Common myeloid progenitor, CD34-positive (primary cell): ENCODE measurements at regions not wholly inside any gene's neighbourhood (a gene's known extent, or its start where the extent isn't known, plus 50 kb on each side); places are given as distances from the start of the nearest gene placed in this dataset.

Source experiments
- CTCF ChIA-PET: fragments of 350-600 bp; sonication (Branson Sonifier 250); formaldehyde crosslinking; loops from one replicate; lab custom pipeline; 2021; ENCODE audit warnings: antibody characterized with exemption; lab: Charles Lee
- POLR2A ChIA-PET: fragments of 350-600 bp; sonication (Branson Sonifier 250); formaldehyde crosslinking; loops from one replicate; lab custom pipeline; 2021; ENCODE audit warnings: antibody characterized with exemption; lab: Charles Lee
- DNase-seq, 3 donors: peaks; one replicate each; pipeline versions ENCODE4 v3.0.0 to v3.0.0-alpha.2; 2013
- H3K27ac ChIP-seq, 2 experiments: 1 replicate in 1 of 2; 2 replicates in 1 of 2; pipeline ENCODE4 v1.7.0; 2013; ENCODE audit warnings: inconsistent platforms in 2 of 2, low read length in 2 of 2, mild to moderate bottlenecking in 2 of 2, low read depth in 1 of 2, moderate library complexity in 1 of 2; ENCODE audit not compliant: severe bottlenecking in 2 of 2, insufficient read depth in 1 of 2, poor library complexity in 1 of 2
- H3K27me3 ChIP-seq, 5 experiments: replicated peaks in 2 of 5; 1 replicate in 3 of 5; 2 replicates in 2 of 5; pipeline versions ENCODE4 v1.6.1 to v1.7.0; 2013; ENCODE audit warnings: low read length in 4 of 5, mild to moderate bottlenecking in 2 of 5, moderate library complexity in 2 of 5, inconsistent platforms in 1 of 5; ENCODE audit not compliant: insufficient read depth in 5 of 5, control insufficient read depth in 4 of 5
- H3K36me3 ChIP-seq, 4 experiments: 1 replicate in 2 of 4; 2 replicates in 2 of 4; pipeline versions ENCODE4 v1.6.1 to v1.7.0; 2013; ENCODE audit warnings: low read length in 3 of 4, control low read depth in 1 of 4, mild to moderate bottlenecking in 1 of 4; ENCODE audit not compliant: control insufficient read depth in 4 of 4, insufficient read depth in 4 of 4
- H3K4me1 ChIP-seq, 4 experiments: 1 replicate in 3 of 4; 2 replicates in 1 of 4; pipeline versions ENCODE4 v1.6.1 to v1.7.1; 2013; ENCODE audit warnings: low read length in 3 of 4, mild to moderate bottlenecking in 3 of 4, control low read depth in 1 of 4, inconsistent platforms in 1 of 4, moderate library complexity in 1 of 4; ENCODE audit not compliant: control insufficient read depth in 4 of 4, insufficient read depth in 4 of 4; ENCODE audit errors: control extremely low read depth in 1 of 4
- H3K4me3 ChIP-seq, 7 experiments: 1 replicate in 4 of 7; 2 replicates in 3 of 7; pipeline versions ENCODE4 v1.5.1 to v1.7.0; 2013; ENCODE audit warnings: mild to moderate bottlenecking in 7 of 7, low read length in 6 of 7, moderate library complexity in 6 of 7, inconsistent platforms in 2 of 7, low read depth in 2 of 7, control low read depth in 1 of 7; ENCODE audit not compliant: insufficient read depth in 4 of 7, control insufficient read depth in 1 of 7; ENCODE audit errors: extremely low read depth in 1 of 7
- H3K9me3 ChIP-seq, 5 experiments: 1 replicate in 4 of 5; 2 replicates in 1 of 5; pipeline versions ENCODE4 v1.6.1 to v1.7.1; 2013; ENCODE audit warnings: low read length in 4 of 5, mild to moderate bottlenecking in 2 of 5, inconsistent platforms in 1 of 5, low read depth in 1 of 5, moderate library complexity in 1 of 5; ENCODE audit not compliant: control insufficient read depth in 4 of 5, insufficient read depth in 2 of 5; ENCODE audit errors: control extremely low read depth in 1 of 5
- WGBS: methylation state at CpG from one replicate; pipeline ENCODE4 v1.1.5; 2013; ENCODE audit not compliant: insufficient coverage; 5-methylcytosine and 5-hydroxymethylcytosine counted together

GRCh38 chrX:8873102-8873501 is 71.9 kb upstream of the FAM9A start:
- no peaks in the 10 kb centered on the region for H3K4me1 ChIP-seq
- no peaks in the 10 kb centered on the region for H3K36me3 ChIP-seq
- ChIA-PET CTCF (no interaction called here), POLR2A (no interaction called here)
- DNase-seq, result no peak
- peaks cover 0 to 4% (median 0%) of the 10 kb centered on the region in 5 experiments for H3K27me3 ChIP-seq
- no peak overlapping the region for H3K27ac ChIP-seq
- H3K4me3 ChIP-seq, result no peak overlapping the region
- H3K9me3 ChIP-seq, result no peaks in the 10 kb centered on the region
- 85% methylated on average over 2 of the region's 2 CpGs for WGBS

GRCh38 chrX:8870411-8870810 is 69.2 kb upstream of the FAM9A start:
- CTCF ChIA-PET, result no interaction called here
- no peak for DNase-seq

GRCh38 chrX:8869812-8870211 is 68.6 kb upstream of the FAM9A start:
- no peak overlapping the region for H3K27ac ChIP-seq
- no peak for DNase-seq
- CTCF ChIA-PET, result no interaction called here
- H3K27me3 ChIP-seq, result peaks cover 0 to 4% (median 0%) of the 10 kb centered on the region in 5 experiments
- H3K9me3 ChIP-seq, result no peaks in the 10 kb centered on the region
- no peak overlapping the region for H3K4me3 ChIP-seq
- POLR2A ChIA-PET, result no interaction called here
- no peaks in the 10 kb centered on the region for H3K36me3 ChIP-seq
- H3K4me1 ChIP-seq, result no peaks in the 10 kb centered on the region

More at GRCh38 chrX:8870411-8870810, 69.2 kb upstream of the FAM9A start:
- peaks cover 0 to 4% (median 0%) of the 10 kb centered on the region in 5 experiments for H3K27me3 ChIP-seq
- no peak overlapping the region for H3K4me3 ChIP-seq
- WGBS, result 78% methylated on average over 3 of the region's 3 CpGs
- H3K27ac ChIP-seq, result no peak overlapping the region
- H3K36me3 ChIP-seq, result no peaks in the 10 kb centered on the region
- H3K4me1 ChIP-seq, result no peaks in the 10 kb centered on the region
- POLR2A ChIA-PET, result no interaction called here
- H3K9me3 ChIP-seq, result no peaks in the 10 kb centered on the region

GRCh38 chrX:8868906-8869305 is 67.7 kb upstream of the FAM9A start:
- WGBS, result 39% methylated on average over 2 of the region's 3 CpGs
- peak; percentile 11 to 24 (median 21) for DNase-seq
- no peak overlapping the region for H3K27ac ChIP-seq
- H3K4me1 ChIP-seq, result no peaks in the 10 kb centered on the region
- H3K27me3 ChIP-seq, result peaks cover 0 to 4% (median 0%) of the 10 kb centered on the region in 5 experiments
- H3K9me3 ChIP-seq, result no peaks in the 10 kb centered on the region
- no peak overlapping the region for H3K4me3 ChIP-seq
- ChIA-PET CTCF (no interaction called here), POLR2A (no interaction called here)
- no peaks in the 10 kb centered on the region for H3K36me3 ChIP-seq

GRCh38 chrX:8868070-8868773 is 67.0 kb upstream of the FAM9A start:
- 83% methylated on average over 4 of the region's 5 CpGs for WGBS
- H3K4me1 ChIP-seq, result no peaks in the 10 kb centered on the region
- DNase-seq, result no peak
- no peak overlapping the region for H3K27ac ChIP-seq
- no peaks in the 10 kb centered on the region for H3K36me3 ChIP-seq
- ChIA-PET POLR2A (no interaction called here), CTCF (interaction anchor here (1.6 kb wide), 1 partner anchor 12 kb away, joined by 3 read pairs; no protein-coding TSS in a partner anchor)
- peaks cover 0 to 4% (median 0%) of the 10 kb centered on the region in 5 experiments for H3K27me3 ChIP-seq
- no peaks in the 10 kb centered on the region for H3K9me3 ChIP-seq
- H3K4me3 ChIP-seq, result no peak overlapping the region

GRCh38 chrX:8867406-8867805 is 66.2 kb upstream of the FAM9A start:
- Histone ChIP-seq H3K36me3 (no peaks in the 10 kb centered on the region), H3K27ac (no peak overlapping the region), H3K9me3 (no peaks in the 10 kb centered on the region), H3K4me3 (no peak overlapping the region), H3K27me3 (peaks cover 0 to 4% (median 0%) of the 10 kb centered on the region in 5 experiments), H3K4me1 (no peaks in the 10 kb centered on the region)
- ChIA-PET CTCF (interaction anchor here (0.7 to 1.6 kb wide), 2 partner anchors 13 to 431 kb away, joined by 3 read pairs; no protein-coding TSS in a partner anchor), POLR2A (no interaction called here)
- WGBS, result 60% methylated on average over 1 of the region's 2 CpGs
- no peak for DNase-seq

GRCh38 chrX:8864161-8864560 is 63.0 kb upstream of the FAM9A start:
- no peak overlapping the region for H3K27ac ChIP-seq
- peak; percentile 25 to 83 (median 77) for DNase-seq
- no peaks in the 10 kb centered on the region for H3K36me3 ChIP-seq
- WGBS, result 8% methylated on average over 4 of the region's 5 CpGs
- H3K9me3 ChIP-seq, result no peaks in the 10 kb centered on the region
- H3K4me3 ChIP-seq, result no peak overlapping the region
- CTCF ChIA-PET, result interaction anchor here (2.0 kb wide), 1 partner anchor 15 kb away, joined by 5 read pairs; no protein-coding TSS in a partner anchor
- POLR2A ChIA-PET, result no interaction called here
- H3K4me1 ChIP-seq, result no peaks in the 10 kb centered on the region
- H3K27me3 ChIP-seq, result peaks cover 0 to 3% (median 0%) of the 10 kb centered on the region in 5 experiments
